GM23338 (cell line): ENCODE measurements at regions not wholly inside any gene's neighbourhood (a gene's known extent, or its start where the extent isn't known, plus 50 kb on each side); places are given as distances from the start of the nearest gene placed in this dataset.

Experiments used
- CREB1 ChIP-seq: fragments of 250-450 bp; sonication (Bioruptor Pico); IDR thresholded peaks from 2 replicates; pipeline ENCODE4 v1.5.0; 2020; ENCODE audit warnings: low read depth, mild to moderate bottlenecking, moderate library complexity
- EZH2 ChIP-seq: fragments of 200-600 bp; sonication (generic); IDR thresholded peaks from one replicate; pipeline ENCODE4 v1.8.0; 2017; ENCODE audit warnings: antibody characterized with exemption, mild to moderate bottlenecking, low read depth; ENCODE audit not compliant: unreplicated experiment
- EZH2phosphoT487 ChIP-seq: fragments of 200-600 bp; sonication (generic); IDR thresholded peaks from one replicate; pipeline ENCODE4 v1.8.1; 2018; ENCODE audit warnings: antibody characterized with exemption; ENCODE audit not compliant: unreplicated experiment
- NANOG ChIP-seq: IDR thresholded peaks from 2 replicates; pipeline ENCODE4 v1.6.1; 2016; ENCODE audit warnings: antibody characterized with exemption, borderline replicate concordance
- POLR2AphosphoS5 ChIP-seq: IDR thresholded peaks from 2 replicates; pipeline ENCODE4 v1.6.1; 2016; ENCODE audit warnings: antibody characterized with exemption, low read depth
- REST ChIP-seq: IDR thresholded peaks from one replicate; pipeline ENCODE4 v1.6.1; 2018; ENCODE audit warnings: antibody characterized with exemption; ENCODE audit not compliant: unreplicated experiment
- ZNF114 ChIP-seq: fragments of 250-450 bp; sonication (Bioruptor Pico); IDR thresholded peaks from 2 replicates; pipeline ENCODE4 v1.5.0; 2020; ENCODE audit warnings: mild to moderate bottlenecking, moderate library complexity
- ZNF331 ChIP-seq: fragments of 250-450 bp; sonication (Bioruptor Pico); IDR thresholded peaks from 2 replicates; pipeline ENCODE4 v1.5.0; 2020; ENCODE audit warnings: low read depth, mild to moderate bottlenecking, moderate library complexity
- TF ChIP-seq, protein P1 (sequence below), 2 experiments: fragments of 200-600 bp in 1 of 2; sonication (generic) in 1 of 2; conservative IDR thresholded peaks; 2 replicates each; pipeline versions ENCODE4 v1.5.1 to v1.6.1; 2016 to 2017; ENCODE audit warnings: antibody characterized with exemption in 2 of 2, low read depth in 2 of 2, mild to moderate bottlenecking in 2 of 2, moderate library complexity in 1 of 2

DNA sequence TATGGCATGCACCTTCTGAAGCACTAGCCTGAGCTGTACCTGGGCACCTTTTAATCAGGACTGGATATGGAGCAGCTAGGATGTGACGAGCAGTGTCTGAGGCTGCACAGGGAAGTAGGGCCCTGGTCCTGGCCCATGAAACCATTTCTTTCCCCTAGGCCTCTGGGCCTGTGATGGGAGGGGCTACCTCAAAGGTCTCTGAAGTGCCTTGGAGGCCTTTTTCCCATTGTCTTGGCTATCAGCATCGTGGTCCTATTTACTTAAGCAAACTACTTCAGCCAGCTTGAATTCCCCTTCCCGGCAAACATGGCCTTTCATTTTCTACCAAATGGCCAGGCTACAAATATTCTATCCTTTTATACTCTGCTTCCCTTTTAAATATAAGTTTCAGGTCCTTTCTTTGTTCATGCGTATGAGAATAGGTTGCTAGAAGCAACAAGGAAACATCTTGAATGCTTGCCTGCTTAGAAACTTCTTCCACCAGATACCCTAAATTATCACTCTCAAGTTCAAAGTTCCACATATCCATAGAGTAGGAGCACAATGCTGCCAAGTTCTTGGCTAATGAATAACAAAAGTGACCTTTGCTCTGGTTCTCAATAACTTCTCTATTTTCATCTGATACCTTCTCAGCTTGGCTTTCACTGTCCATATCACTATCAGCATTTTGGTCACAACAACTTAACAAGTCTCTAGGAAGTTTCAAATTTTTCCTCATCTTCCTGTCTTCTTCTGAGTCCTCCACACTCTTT lies 673.1 kb downstream of the HTR1B start:
- TF ChIP-seq, protein P1, sequence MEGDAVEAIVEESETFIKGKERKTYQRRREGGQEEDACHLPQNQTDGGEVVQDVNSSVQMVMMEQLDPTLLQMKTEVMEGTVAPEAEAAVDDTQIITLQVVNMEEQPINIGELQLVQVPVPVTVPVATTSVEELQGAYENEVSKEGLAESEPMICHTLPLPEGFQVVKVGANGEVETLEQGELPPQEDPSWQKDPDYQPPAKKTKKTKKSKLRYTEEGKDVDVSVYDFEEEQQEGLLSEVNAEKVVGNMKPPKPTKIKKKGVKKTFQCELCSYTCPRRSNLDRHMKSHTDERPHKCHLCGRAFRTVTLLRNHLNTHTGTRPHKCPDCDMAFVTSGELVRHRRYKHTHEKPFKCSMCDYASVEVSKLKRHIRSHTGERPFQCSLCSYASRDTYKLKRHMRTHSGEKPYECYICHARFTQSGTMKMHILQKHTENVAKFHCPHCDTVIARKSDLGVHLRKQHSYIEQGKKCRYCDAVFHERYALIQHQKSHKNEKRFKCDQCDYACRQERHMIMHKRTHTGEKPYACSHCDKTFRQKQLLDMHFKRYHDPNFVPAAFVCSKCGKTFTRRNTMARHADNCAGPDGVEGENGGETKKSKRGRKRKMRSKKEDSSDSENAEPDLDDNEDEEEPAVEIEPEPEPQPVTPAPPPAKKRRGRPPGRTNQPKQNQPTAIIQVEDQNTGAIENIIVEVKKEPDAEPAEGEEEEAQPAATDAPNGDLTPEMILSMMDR (conservative IDR thresholded peaks at IDR 0.05; ENCODE audit: low read depth in 2 of 2): no peak
- TF ChIP-seq EZH2 (no peak), POLR2AphosphoS5 (no peak), ZNF114 (CRISPR knock-in tag) (no peak), REST (no peak), EZH2phosphoT487 (no peak), CREB1 (CRISPR knock-in tag) (no peak), NANOG (no peak), ZNF331 (CRISPR knock-in tag) (no peak)
